Uterus (tissue), 3 donors: ENCODE measurements at regions not wholly inside any gene's neighbourhood (a gene's known extent, or its start where the extent isn't known, plus 50 kb on each side); places are given as distances from the start of the nearest gene placed in this dataset.
A peak's percentile ranks its signal among the peaks of the same experiment; 100 is the strongest.

Experiments used
- DNase-seq, 2 donors: peaks; one replicate each; pipeline ENCODE4 v3.0.0-alpha.2; 2019 to 2020
- H3K27ac ChIP-seq, 2 donors: fragments of 200-600 bp; sonication (generic); 1 replicate in 1 of 2; 2 replicates in 1 of 2; pipeline ENCODE4 v1.5.1; 2016 to 2018
- H3K27me3 ChIP-seq, 2 donors: fragments of 200-600 bp; sonication (generic); one replicate each; pipeline ENCODE4 v1.5.1; 2018 to 2019; ENCODE audit warnings: control low read depth in 1 of 2
- H3K36me3 ChIP-seq, 2 donors: fragments of 200-600 bp; sonication (generic); one replicate each; pipeline ENCODE4 v1.5.1; 2019; ENCODE audit warnings: control low read depth in 1 of 2
- H3K4me1 ChIP-seq, 2 donors: fragments of 200-600 bp; sonication (generic); one replicate each; pipeline ENCODE4 v1.5.1; 2018 to 2019; ENCODE audit warnings: control low read depth in 1 of 2
- H3K4me3 ChIP-seq, 2 donors: fragments of 200-600 bp; sonication (generic); 1 replicate in 1 of 2; 2 replicates in 1 of 2; pipeline ENCODE4 v1.5.1; 2018 to 2019; ENCODE audit warnings: mild to moderate bottlenecking in 1 of 2
- H3K9me3 ChIP-seq, 2 donors: fragments of 200-600 bp; sonication (generic); one replicate each; pipeline ENCODE4 v1.5.1; 2019; ENCODE audit warnings: control low read depth in 1 of 2
- CTCF ChIP-seq, 4 experiments: fragments of 200-600 bp in 2 of 4; fragments of 450-650 bp in 2 of 4; sonication (generic) in 2 of 4; IDR thresholded peaks; one replicate each; pipeline ENCODE4 v1.5.1; 2016 to 2019; ENCODE audit warnings: antibody characterized with exemption in 4 of 4, mild to moderate bottlenecking in 2 of 4, moderate library complexity in 1 of 4
- POLR2A ChIP-seq, 2 donors: fragments of 450-650 bp; IDR thresholded peaks; one replicate each; pipeline ENCODE4 v1.6.1; 2016; ENCODE audit warnings: antibody characterized with exemption in 2 of 2, mild to moderate bottlenecking in 1 of 2, moderate library complexity in 1 of 2
- intact Hi-C: fragments of 100-400 bp; cut with DNase I; formaldehyde crosslinking; loops from one replicate; pipeline ENCODE4 v1.15.1; 2023; ENCODE audit warnings: low total_unique reads
- donor health status: DM: yes; HTN: yes; CAD: no.

- no peaks in the 10 kb centered on the region for H3K36me3 ChIP-seq
- no peaks in the 10 kb centered on the region for H3K4me1 ChIP-seq
- H3K27me3 ChIP-seq, result no peaks in the 10 kb centered on the region
- no peak overlapping the region for H3K27ac ChIP-seq
- TF ChIP-seq CTCF (IDR thresholded peaks at IDR 0.05) (no peak), POLR2A (IDR thresholded peaks at IDR 0.05) (no peak)
- intact Hi-C loops, result no loop called here
- no peaks in the 10 kb centered on the region for H3K9me3 ChIP-seq
- no peak for DNase-seq
- no peak overlapping the region for H3K4me3 ChIP-seq
Measured at GRCh38 chr15:31551323-31551722, 224.7 kb downstream of the KLF13 start.

- H3K9me3 ChIP-seq, result no peaks in the 10 kb centered on the region
- no peak for TF ChIP-seq CTCF (IDR thresholded peaks at IDR 0.05)
- TF ChIP-seq POLR2A (IDR thresholded peaks at IDR 0.05), result no peak
- H3K27ac ChIP-seq, result no peak overlapping the region
- H3K4me1 ChIP-seq, result no peaks in the 10 kb centered on the region
- intact Hi-C loops, result no loop called here
- DNase-seq, result no peak
- no peak overlapping the region for H3K4me3 ChIP-seq
- H3K36me3 ChIP-seq, result no peaks in the 10 kb centered on the region
- no peaks in the 10 kb centered on the region for H3K27me3 ChIP-seq
Measured at GRCh38 chr15:31552482-31553099, 226.0 kb downstream of the KLF13 start.

GRCh38 chr15:31554261-31554660 is 227.6 kb downstream of the KLF13 start:
- no peaks in the 10 kb centered on the region for H3K36me3 ChIP-seq
- peak; percentile 47 to 67 for DNase-seq
- no peaks in the 10 kb centered on the region for H3K27me3 ChIP-seq
- H3K9me3 ChIP-seq, result no peaks in the 10 kb centered on the region
- H3K4me1 ChIP-seq, result no peaks in the 10 kb centered on the region
- TF ChIP-seq CTCF (IDR thresholded peaks at IDR 0.05), result no peak
- no peak for TF ChIP-seq POLR2A (IDR thresholded peaks at IDR 0.05)
- H3K4me3 ChIP-seq, result no peak overlapping the region
- peak overlapping the region; percentile 52 to 60 for H3K27ac ChIP-seq
- intact Hi-C loops, result no loop called here

- Histone ChIP-seq H3K4me1 (no peaks in the 10 kb centered on the region), H3K27ac (peak overlapping the region; percentile 52 to 60), H3K27me3 (no peaks in the 10 kb centered on the region), H3K36me3 (no peaks in the 10 kb centered on the region), H3K4me3 (no peak overlapping the region), H3K9me3 (no peaks in the 10 kb centered on the region)
- intact Hi-C loops, result no loop called here
- DNase-seq, result no peak
- TF ChIP-seq CTCF (IDR thresholded peaks at IDR 0.05), result no peak
- no peak for TF ChIP-seq POLR2A (IDR thresholded peaks at IDR 0.05)
Measured at GRCh38 chr15:31555022-31555421, 228.4 kb downstream of the KLF13 start.

- Histone ChIP-seq H3K36me3 (no peaks in the 10 kb centered on the region), H3K27me3 (no peaks in the 10 kb centered on the region), H3K4me3 (no peak overlapping the region), H3K27ac (no peak overlapping the region), H3K9me3 (no peaks in the 10 kb centered on the region), H3K4me1 (no peaks in the 10 kb centered on the region)
- intact Hi-C loops, result no loop called here
- TF ChIP-seq CTCF (IDR thresholded peaks at IDR 0.05) (no peak), POLR2A (IDR thresholded peaks at IDR 0.05) (no peak)
- DNase-seq, result no peak
Measured at GRCh38 chr15:31556494-31557150, 230.0 kb downstream of the KLF13 start.
